ENCODE measurements at regions not wholly inside any gene's neighbourhood (a gene's known extent, or its start where the extent isn't known, plus 50 kb on each side); places are given as distances from the start of the nearest gene placed in this dataset.

GRCh38 chr5:152631221-152631620, 226.1 kb upstream of the NMUR2 start (continued):
- TF ChIP-seq, protein P1, sequence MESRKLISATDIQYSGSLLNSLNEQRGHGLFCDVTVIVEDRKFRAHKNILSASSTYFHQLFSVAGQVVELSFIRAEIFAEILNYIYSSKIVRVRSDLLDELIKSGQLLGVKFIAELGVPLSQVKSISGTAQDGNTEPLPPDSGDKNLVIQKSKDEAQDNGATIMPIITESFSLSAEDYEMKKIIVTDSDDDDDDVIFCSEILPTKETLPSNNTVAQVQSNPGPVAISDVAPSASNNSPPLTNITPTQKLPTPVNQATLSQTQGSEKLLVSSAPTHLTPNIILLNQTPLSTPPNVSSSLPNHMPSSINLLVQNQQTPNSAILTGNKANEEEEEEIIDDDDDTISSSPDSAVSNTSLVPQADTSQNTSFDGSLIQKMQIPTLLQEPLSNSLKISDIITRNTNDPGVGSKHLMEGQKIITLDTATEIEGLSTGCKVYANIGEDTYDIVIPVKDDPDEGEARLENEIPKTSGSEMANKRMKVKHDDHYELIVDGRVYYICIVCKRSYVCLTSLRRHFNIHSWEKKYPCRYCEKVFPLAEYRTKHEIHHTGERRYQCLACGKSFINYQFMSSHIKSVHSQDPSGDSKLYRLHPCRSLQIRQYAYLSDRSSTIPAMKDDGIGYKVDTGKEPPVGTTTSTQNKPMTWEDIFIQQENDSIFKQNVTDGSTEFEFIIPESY (IDR thresholded peaks at IDR 0.05; ENCODE audit: extremely low read depth, insufficient replicate concordance, low read length): no peak
- TF ChIP-seq, protein P2, sequence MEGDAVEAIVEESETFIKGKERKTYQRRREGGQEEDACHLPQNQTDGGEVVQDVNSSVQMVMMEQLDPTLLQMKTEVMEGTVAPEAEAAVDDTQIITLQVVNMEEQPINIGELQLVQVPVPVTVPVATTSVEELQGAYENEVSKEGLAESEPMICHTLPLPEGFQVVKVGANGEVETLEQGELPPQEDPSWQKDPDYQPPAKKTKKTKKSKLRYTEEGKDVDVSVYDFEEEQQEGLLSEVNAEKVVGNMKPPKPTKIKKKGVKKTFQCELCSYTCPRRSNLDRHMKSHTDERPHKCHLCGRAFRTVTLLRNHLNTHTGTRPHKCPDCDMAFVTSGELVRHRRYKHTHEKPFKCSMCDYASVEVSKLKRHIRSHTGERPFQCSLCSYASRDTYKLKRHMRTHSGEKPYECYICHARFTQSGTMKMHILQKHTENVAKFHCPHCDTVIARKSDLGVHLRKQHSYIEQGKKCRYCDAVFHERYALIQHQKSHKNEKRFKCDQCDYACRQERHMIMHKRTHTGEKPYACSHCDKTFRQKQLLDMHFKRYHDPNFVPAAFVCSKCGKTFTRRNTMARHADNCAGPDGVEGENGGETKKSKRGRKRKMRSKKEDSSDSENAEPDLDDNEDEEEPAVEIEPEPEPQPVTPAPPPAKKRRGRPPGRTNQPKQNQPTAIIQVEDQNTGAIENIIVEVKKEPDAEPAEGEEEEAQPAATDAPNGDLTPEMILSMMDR (IDR thresholded peaks at IDR 0.05 in 2 of 3, conservative IDR thresholded peaks at IDR 0.05 in 1 of 3; ENCODE audit: borderline replicate concordance in 1 of 3, insufficient read depth in 1 of 3, low read depth in 2 of 3, low read length in 2 of 3): no peak
- no peak for TF ChIP-seq ZFX (IDR thresholded peaks at IDR 0.05)

GRCh38 chr5:152632360-152632759, 227.3 kb upstream of the NMUR2 start:
- ChIA-PET POLR2A (no interaction called here), CTCF (no interaction called here), RAD21 (ENCODE audit: low non-redundant PET in 1 of 2, low total read pairs in 2 of 2, uncharacterized antibody in 2 of 2, unreplicated experiment in 2 of 2) (no interaction called here)
- DNase-seq (ENCODE audit: low read depth, low spot score) (no peak), ATAC-seq (no peak)
- no peaks in the 10 kb centered on the region for H3K79me2 ChIP-seq (ENCODE audit: insufficient read depth, low read length)
- TF ChIP-seq ZNF274 (IDR thresholded peaks at IDR 0.05; ENCODE audit: low read depth, low read length) (no peak), CEBPB (IDR thresholded peaks at IDR 0.05; ENCODE audit: low read depth) (no peak), EGR1 (IDR thresholded peaks at IDR 0.05; ENCODE audit: low read depth) (no peak), RAD21 (IDR thresholded peaks at IDR 0.05; ENCODE audit: low read depth) (no peak), MAX (IDR thresholded peaks at IDR 0.05) (no peak), ZFX (IDR thresholded peaks at IDR 0.05) (no peak), ATF3 (IDR thresholded peaks at IDR 0.05) (no peak), EZH2 (IDR thresholded peaks at IDR 0.05) (no peak), SRF (IDR thresholded peaks at IDR 0.05; ENCODE audit: low read depth) (no peak), POLR2A (IDR thresholded peaks at IDR 0.05; ENCODE audit: borderline replicate concordance, extremely low read depth, insufficient read depth, insufficient read length) (no peak), TCF7L2 (IDR thresholded peaks at IDR 0.05; ENCODE audit: borderline replicate concordance, extremely low read depth, insufficient read depth, insufficient read length) (no peak)
- TF ChIP-seq, protein P1 (IDR thresholded peaks at IDR 0.05; ENCODE audit: extremely low read depth, insufficient replicate concordance, low read length): no peak
- no peak overlapping the region for H2AFZ ChIP-seq (ENCODE audit: low read depth, low read length, poor library complexity, severe bottlenecking)
- no peaks in the 10 kb centered on the region for H4K20me1 ChIP-seq (ENCODE audit: insufficient read depth)
- no peak overlapping the region for H3K9ac ChIP-seq (ENCODE audit: low read length)
- intact Hi-C loops (cut with micrococcal nuclease): no loop called here
- no peak overlapping the region for H3K27ac ChIP-seq (ENCODE audit: low read depth, low read length)
- no peaks in the 10 kb centered on the region for H3K36me3 ChIP-seq (ENCODE audit: control insufficient read depth in 1 of 2, insufficient read depth in 2 of 2, low read length in 2 of 2)
- H3K9me2 ChIP-seq (ENCODE audit: insufficient read depth): no peaks in the 10 kb centered on the region
- H3K9me3 ChIP-seq (ENCODE audit: control insufficient read depth in 1 of 2, insufficient read depth in 1 of 2, low read depth in 1 of 2, low read length in 2 of 2): peaks cover 0 to 7% of the 10 kb centered on the region in 2 experiments; a peak in 2 of 4 replicates
- H3K4me2 ChIP-seq (ENCODE audit: low read length): no peak overlapping the region
- H3K4me1 ChIP-seq (ENCODE audit: control insufficient read depth in 1 of 2, insufficient read depth in 2 of 2, low read length in 2 of 2): no peaks in the 10 kb centered on the region
- no peaks in the 10 kb centered on the region for H3K27me3 ChIP-seq (ENCODE audit: insufficient read depth, low read length)
- BruUV-seq (replicated peaks): no TSS peak
- H3K4me3 ChIP-seq (replicated peaks in 1 of 2; ENCODE audit: low read depth in 1 of 2, low read length in 2 of 2): no peak overlapping the region
